ENCODE measurements at regions not wholly inside any gene's neighbourhood (a gene's known extent, or its start where the extent isn't known, plus 50 kb on each side); places are given as distances from the start of the nearest gene placed in this dataset.

- TF ChIP-seq CTCF (IDR thresholded peaks at IDR 0.05) (no peak), ZFX (IDR thresholded peaks at IDR 0.05; ENCODE audit: borderline replicate concordance) (no peak)
Measured at GRCh38 chr2:195238379-195238778, 418.6 kb upstream of the SLC39A10 start.

Measured in 22Rv1 (cell line).